HL-60 (cell line): ENCODE measurements at regions not wholly inside any gene's neighbourhood (a gene's known extent, or its start where the extent isn't known, plus 50 kb on each side); places are given as distances from the start of the nearest gene placed in this dataset.

Experiments
- DNase-seq, 2 experiments: peaks; one replicate each; pipeline ENCODE4 v3.0.0-alpha.2; 2010 to 2020; ENCODE audit warnings: low read depth in 1 of 2, low spot score in 1 of 2
- H3K27ac ChIP-seq: fragments of 250-450 bp; sonication (Bioruptor Pico); replicated peaks from 2 replicates; pipeline ENCODE4 v1.5.1; 2020; ENCODE audit warnings: mild to moderate bottlenecking, moderate library complexity
- H3K27me3 ChIP-seq: fragments of 250-450 bp; sonication (Bioruptor Pico); 2 replicates; pipeline ENCODE4 v1.5.1; 2021; ENCODE audit warnings: mild to moderate bottlenecking, moderate library complexity; ENCODE audit not compliant: insufficient read depth, poor library complexity, severe bottlenecking
- H3K4me3 ChIP-seq: replicated peaks from 2 replicates; pipeline ENCODE4 v1.5.1; 2011; ENCODE audit warnings: mild to moderate bottlenecking, control low read depth, low read length; ENCODE audit not compliant: insufficient read depth
- CTCF ChIP-seq: IDR thresholded peaks from one replicate; pipeline ENCODE4 v1.5.1; 2011; ENCODE audit warnings: low read length, control low read depth, inconsistent platforms; ENCODE audit not compliant: insufficient read depth
- GABPA ChIP-seq: IDR thresholded peaks from 2 replicates; pipeline ENCODE4 v1.6.1; 2012; ENCODE audit warnings: low read depth
- POLR2AphosphoS5 ChIP-seq: IDR thresholded peaks from 2 replicates; pipeline ENCODE4 v1.6.1; 2012; ENCODE audit warnings: low read depth
- REST ChIP-seq: IDR thresholded peaks from 2 replicates; pipeline ENCODE4 v1.6.1; 2012; ENCODE audit warnings: low read depth; ENCODE audit not compliant: insufficient replicate concordance
- SPI1 ChIP-seq: IDR thresholded peaks from 2 replicates; pipeline ENCODE4 v1.6.1; 2012; ENCODE audit warnings: low read depth, mild to moderate bottlenecking, borderline replicate concordance

GRCh38 chr15:39461536-39462130 is 119.2 kb upstream of the THBS1 start:
- Histone ChIP-seq H3K27ac (no peak overlapping the region), H3K4me3 (no peak overlapping the region), H3K27me3 (no peaks in the 10 kb centered on the region)
- TF ChIP-seq CTCF (no peak), POLR2AphosphoS5 (no peak), GABPA (no peak), REST (no peak), SPI1 (no peak)
- no peak for DNase-seq

GRCh38 chr15:39462691-39463090 is 118.2 kb upstream of the THBS1 start:
- no peaks in the 10 kb centered on the region for H3K27me3 ChIP-seq
- no peak overlapping the region for H3K27ac ChIP-seq
- no peak overlapping the region for H3K4me3 ChIP-seq
- TF ChIP-seq CTCF: no peak
- no peak for TF ChIP-seq SPI1
- TF ChIP-seq GABPA: no peak
- no peak for TF ChIP-seq REST
- no peak for TF ChIP-seq POLR2AphosphoS5
- DNase-seq: no peak

GRCh38 chr15:39465843-39466749 is 114.8 kb upstream of the THBS1 start:
- Histone ChIP-seq H3K4me3 (no peak overlapping the region), H3K27me3 (no peaks in the 10 kb centered on the region), H3K27ac (no peak overlapping the region)
- no peak for TF ChIP-seq POLR2AphosphoS5
- no peak for TF ChIP-seq GABPA
- TF ChIP-seq REST: no peak
- no peak for TF ChIP-seq SPI1
- TF ChIP-seq CTCF: no peak
- DNase-seq: no peak
